ENCODE measurements at regions not wholly inside any gene's neighbourhood (a gene's known extent, or its start where the extent isn't known, plus 50 kb on each side); places are given as distances from the start of the nearest gene placed in this dataset.

DNA sequence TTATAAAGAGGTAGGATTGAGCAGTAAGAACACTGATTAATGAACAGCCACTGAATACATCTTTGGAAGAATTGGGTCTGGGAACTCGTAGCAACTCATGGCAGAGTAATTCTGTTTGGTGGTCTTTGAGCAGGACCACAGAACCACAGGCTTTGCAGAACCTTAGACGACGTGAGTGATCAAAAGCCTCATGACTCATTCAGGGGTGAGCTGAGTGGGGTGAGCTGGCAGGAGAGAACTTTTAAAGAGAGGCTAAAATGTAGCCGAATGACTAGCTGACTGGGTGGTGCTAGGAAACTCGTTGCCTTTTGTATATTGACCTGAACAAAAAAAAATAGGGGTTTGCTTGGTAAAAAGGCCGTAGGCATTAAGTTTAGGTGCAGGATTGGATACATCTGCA, 313.8 kb downstream of the TGFB2 start:
- TF ChIP-seq, protein P1, sequence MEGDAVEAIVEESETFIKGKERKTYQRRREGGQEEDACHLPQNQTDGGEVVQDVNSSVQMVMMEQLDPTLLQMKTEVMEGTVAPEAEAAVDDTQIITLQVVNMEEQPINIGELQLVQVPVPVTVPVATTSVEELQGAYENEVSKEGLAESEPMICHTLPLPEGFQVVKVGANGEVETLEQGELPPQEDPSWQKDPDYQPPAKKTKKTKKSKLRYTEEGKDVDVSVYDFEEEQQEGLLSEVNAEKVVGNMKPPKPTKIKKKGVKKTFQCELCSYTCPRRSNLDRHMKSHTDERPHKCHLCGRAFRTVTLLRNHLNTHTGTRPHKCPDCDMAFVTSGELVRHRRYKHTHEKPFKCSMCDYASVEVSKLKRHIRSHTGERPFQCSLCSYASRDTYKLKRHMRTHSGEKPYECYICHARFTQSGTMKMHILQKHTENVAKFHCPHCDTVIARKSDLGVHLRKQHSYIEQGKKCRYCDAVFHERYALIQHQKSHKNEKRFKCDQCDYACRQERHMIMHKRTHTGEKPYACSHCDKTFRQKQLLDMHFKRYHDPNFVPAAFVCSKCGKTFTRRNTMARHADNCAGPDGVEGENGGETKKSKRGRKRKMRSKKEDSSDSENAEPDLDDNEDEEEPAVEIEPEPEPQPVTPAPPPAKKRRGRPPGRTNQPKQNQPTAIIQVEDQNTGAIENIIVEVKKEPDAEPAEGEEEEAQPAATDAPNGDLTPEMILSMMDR (IDR thresholded peaks at IDR 0.05; ENCODE audit: low read length): no peak
- TF ChIP-seq EZH2 (optimal IDR thresholded peaks at IDR 0.05; ENCODE audit: low read depth, low read length) (no peak), EZH2phosphoT487 (IDR thresholded peaks at IDR 0.05; ENCODE audit: low read length) (no peak)

Data from MM.1S (cell line).